GM12891 (cell line): ENCODE measurements at regions not wholly inside any gene's neighbourhood (a gene's known extent, or its start where the extent isn't known, plus 50 kb on each side); places are given as distances from the start of the nearest gene placed in this dataset.

Source experiments
- POLR2A ChIP-seq: IDR thresholded peaks from 2 replicates; pipeline ENCODE4 v1.6.1; 2011; ENCODE audit warnings: low read depth, low read length, control low read depth
- POLR2AphosphoS5 ChIP-seq: IDR thresholded peaks from 2 replicates; pipeline ENCODE4 v1.6.1; 2011; ENCODE audit warnings: low read depth, low read length, control low read depth
- SPI1 ChIP-seq: IDR thresholded peaks from 2 replicates; pipeline ENCODE4 v1.6.1; 2011; ENCODE audit warnings: low read depth, low read length, control low read depth
- TAF1 ChIP-seq: IDR thresholded peaks from 2 replicates; pipeline ENCODE4 v1.6.1; 2011; ENCODE audit warnings: low read depth, low read length, control low read depth

GRCh38 chr18:38756436-38756835, 1190.8 kb upstream of the CELF4 start:
- TF ChIP-seq POLR2A (no peak), POLR2AphosphoS5 (no peak), SPI1 (no peak), TAF1 (no peak)
